Smooth muscle cell (in vitro differentiated cells): ENCODE measurements at regions not wholly inside any gene's neighbourhood (a gene's known extent, or its start where the extent isn't known, plus 50 kb on each side); places are given as distances from the start of the nearest gene placed in this dataset.

Source experiments
- DNase-seq: peaks from one replicate; lab custom pipeline; 2025; ENCODE audit not compliant: unreplicated experiment; lab: John Stamatoyannopoulos, UW
- H2AFZ ChIP-seq: fragments of 200-600 bp; sonication (generic); 2 replicates; pipeline ENCODE4 v1.6.0; 2016; ENCODE audit warnings: antibody characterized with exemption, low read depth, mild to moderate bottlenecking
- H3F3A ChIP-seq: fragments of 200-600 bp; sonication (generic); 2 replicates; pipeline ENCODE4 v1.6.0; 2017; ENCODE audit warnings: antibody characterized with exemption, low read depth
- H3K27ac ChIP-seq: fragments of 200-600 bp; sonication (generic); 2 replicates; pipeline ENCODE4 v1.5.1; 2016; ENCODE audit warnings: low read depth, mild to moderate bottlenecking
- H3K27me3 ChIP-seq: fragments of 200-600 bp; sonication (generic); 2 replicates; pipeline ENCODE4 v1.6.1; 2016; ENCODE audit warnings: low read depth, mild to moderate bottlenecking
- H3K36me3 ChIP-seq: fragments of 200-600 bp; sonication (generic); 2 replicates; pipeline ENCODE4 v1.5.1; 2016; ENCODE audit warnings: low read depth
- H3K4me1 ChIP-seq: fragments of 200-600 bp; sonication (generic); 2 replicates; pipeline ENCODE4 v1.5.1; 2016; ENCODE audit warnings: low read depth
- H3K4me2 ChIP-seq: fragments of 200-600 bp; sonication (generic); 2 replicates; pipeline ENCODE4 v1.6.0; 2016; ENCODE audit warnings: mild to moderate bottlenecking
- H3K4me3 ChIP-seq: fragments of 200-600 bp; sonication (generic); 2 replicates; pipeline ENCODE4 v1.5.1; 2016; ENCODE audit warnings: mild to moderate bottlenecking
- H3K79me2 ChIP-seq: fragments of 200-600 bp; sonication (generic); 2 replicates; pipeline ENCODE4 v1.6.0; 2016; ENCODE audit warnings: low read depth, mild to moderate bottlenecking
- H3K9ac ChIP-seq: fragments of 200-600 bp; sonication (generic); 2 replicates; pipeline ENCODE4 v1.6.0; 2016; ENCODE audit warnings: low read depth
- H3K9me3 ChIP-seq: fragments of 200-600 bp; sonication (generic); replicated peaks from 2 replicates; pipeline ENCODE4 v1.5.1; 2016; ENCODE audit warnings: low read depth
- H4K20me1 ChIP-seq: fragments of 200-600 bp; sonication (generic); 2 replicates; pipeline ENCODE4 v1.6.0; 2016; ENCODE audit warnings: low read depth
- CTCF ChIP-seq: fragments of 200-600 bp; sonication (generic); IDR thresholded peaks from 2 replicates; pipeline ENCODE4 v1.5.1; 2017; ENCODE audit warnings: borderline replicate concordance, mild to moderate bottlenecking, antibody characterized with exemption; ENCODE audit not compliant: insufficient read depth, poor library complexity, severe bottlenecking
- WGBS: methylation state at CpG from one replicate; pipeline ENCODE4 v1.1.7; 2016; ENCODE audit warnings: low lambda C conversion rate; 5-methylcytosine and 5-hydroxymethylcytosine counted together

GRCh38 chr17:69646729-69647128, 232.2 kb downstream of the MAP2K6 start:
- WGBS: 95% methylated on average over 3 of the region's 3 CpGs
- TF ChIP-seq CTCF: no peak

GRCh38 chr17:69650881-69651280, 236.4 kb downstream of the MAP2K6 start:
- DNase-seq: no peak
- Histone ChIP-seq H3K4me1 (peaks cover 3% of the 10 kb centered on the region), H3K27ac (no peak overlapping the region), H4K20me1 (no peaks in the 10 kb centered on the region), H3F3A (peaks cover 10% of the 10 kb centered on the region), H3K4me2 (no peak overlapping the region), H3K9ac (no peak overlapping the region), H3K9me3 (no peaks in the 10 kb centered on the region), H3K79me2 (no peaks in the 10 kb centered on the region), H3K27me3 (no peaks in the 10 kb centered on the region), H2AFZ (no peak overlapping the region), H3K4me3 (no peak overlapping the region), H3K36me3 (no peaks in the 10 kb centered on the region)
- no peak for TF ChIP-seq CTCF
- 94% methylated on average over 5 of the region's 5 CpGs for WGBS

More at GRCh38 chr17:69646729-69647128, 232.2 kb downstream of the MAP2K6 start:
- Histone ChIP-seq H3K27me3 (no peaks in the 10 kb centered on the region), H3K36me3 (no peaks in the 10 kb centered on the region), H3F3A (no peaks in the 10 kb centered on the region), H4K20me1 (no peaks in the 10 kb centered on the region), H3K4me2 (no peak overlapping the region), H3K4me3 (no peak overlapping the region), H3K79me2 (no peaks in the 10 kb centered on the region), H3K9ac (no peak overlapping the region), H3K4me1 (no peaks in the 10 kb centered on the region), H3K27ac (no peak overlapping the region), H2AFZ (no peak overlapping the region), H3K9me3 (no peaks in the 10 kb centered on the region)
- DNase-seq: no peak

- Histone ChIP-seq H4K20me1 (no peaks in the 10 kb centered on the region), H3K27ac (no peak overlapping the region), H3K4me1 (peaks cover 3% of the 10 kb centered on the region), H3K9ac (no peak overlapping the region), H2AFZ (no peak overlapping the region), H3K4me3 (no peak overlapping the region), H3F3A (peaks cover 13% of the 10 kb centered on the region), H3K36me3 (no peaks in the 10 kb centered on the region), H3K79me2 (no peaks in the 10 kb centered on the region), H3K9me3 (no peaks in the 10 kb centered on the region), H3K4me2 (no peak overlapping the region), H3K27me3 (no peaks in the 10 kb centered on the region)
- DNase-seq: no peak
- WGBS: 81% methylated on average over 2 of the region's 2 CpGs
- no peak for TF ChIP-seq CTCF
Observed at GRCh38 chr17:69651921-69652320, 237.4 kb downstream of the MAP2K6 start.
